ENCODE measurements at regions not wholly inside any gene's neighbourhood (a gene's known extent, or its start where the extent isn't known, plus 50 kb on each side); places are given as distances from the start of the nearest gene placed in this dataset.
A peak's percentile ranks its signal among the peaks of the same experiment; 100 is the strongest.

GRCh38 chr14:32254952-32255679, 52.0 kb upstream of the RNU6-8 start:
- peak in 52 of 56 donors; percentile 6 to 87 (median 48) for DNase-seq

- DNase-seq, result no peak
Measured at GRCh38 chr14:32255789-32256188, 52.7 kb upstream of the RNU6-8 start.

DNA sequence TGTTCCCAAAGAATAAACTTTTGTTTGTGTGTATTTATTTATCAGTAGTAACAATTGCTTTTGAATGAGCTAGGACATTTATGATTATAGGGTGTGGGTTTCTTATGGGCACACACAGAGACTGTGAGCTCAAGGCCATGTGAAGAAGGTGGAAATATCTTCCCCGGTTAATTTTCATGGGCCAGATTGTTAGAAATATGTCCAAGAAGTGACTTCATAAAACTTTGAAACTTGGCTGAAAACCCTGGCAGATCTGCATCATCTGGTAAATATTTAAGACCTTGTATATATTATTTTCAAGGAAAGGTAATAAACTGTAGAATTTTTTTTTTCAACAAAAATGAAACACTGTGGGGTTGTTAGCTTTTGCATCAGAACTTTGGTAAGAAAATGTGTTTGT, 53.5 kb upstream of the RNU6-8 start:
- no peak for DNase-seq

DNA sequence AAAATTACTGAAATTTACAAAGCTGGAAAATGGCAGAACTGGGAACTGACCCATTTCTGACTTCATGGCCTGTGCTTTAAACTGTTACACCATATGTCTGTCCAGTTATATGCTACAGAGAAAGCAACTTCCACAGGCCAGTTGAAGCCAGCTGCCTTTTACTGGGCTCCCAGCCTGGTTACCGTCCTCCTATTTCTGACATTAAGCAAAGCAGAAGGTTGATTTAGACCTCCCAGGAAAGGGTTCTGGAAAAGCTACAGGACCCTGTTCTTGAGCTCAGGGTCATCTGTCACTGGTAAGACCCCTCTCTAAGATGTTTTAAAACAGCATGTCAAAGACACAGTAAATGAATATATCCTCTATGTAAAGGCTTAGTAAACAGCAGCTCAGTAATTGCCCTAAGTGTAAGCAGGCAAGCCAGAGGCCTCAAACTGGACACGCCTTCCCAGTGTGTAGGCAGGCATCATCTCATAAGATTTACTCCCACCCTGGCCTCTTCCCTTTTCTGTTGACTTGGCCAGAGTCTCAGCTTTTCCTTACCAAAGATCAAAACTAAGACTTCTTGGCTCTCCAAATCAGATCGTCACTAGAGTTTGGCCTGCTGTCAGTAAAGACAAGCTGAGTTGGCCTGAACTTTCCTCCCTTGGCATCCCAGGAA, 55.4 kb upstream of the RNU6-8 start:
- DNase-seq, result no peak

- no peak for DNase-seq
Measured at GRCh38 chr14:32259368-32260013, 56.4 kb upstream of the RNU6-8 start.

GRCh38 chr14:32263939-32264567, 61.0 kb upstream of the RNU6-8 start:
- DNase-seq, result no peak

- DNase-seq, result no peak
Measured at GRCh38 chr14:32265584-32265983, 62.5 kb upstream of the RNU6-8 start.

DNA sequence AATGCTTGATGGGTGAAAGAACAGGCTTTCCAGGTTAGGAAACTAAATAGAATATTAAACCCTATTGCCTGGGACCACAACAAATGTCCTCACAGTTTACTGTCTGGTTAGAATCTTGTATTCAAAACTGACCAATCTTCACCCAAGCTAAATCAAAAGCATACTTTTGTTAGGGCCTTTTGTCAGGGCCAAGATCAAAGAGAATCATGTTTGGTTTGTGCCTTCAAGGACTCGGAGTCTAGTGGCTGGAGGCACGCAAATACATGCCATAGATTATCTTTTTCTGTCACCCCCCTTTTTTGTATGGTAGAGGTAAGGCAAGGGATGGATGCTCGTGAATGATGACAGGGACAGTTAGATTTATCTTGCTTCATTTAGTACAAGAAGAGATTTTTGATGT, 51.1 kb upstream of the AKAP6 start:
- no peak for DNase-seq
